OCI-LY7 (cell line): ENCODE measurements at regions not wholly inside any gene's neighbourhood (a gene's known extent, or its start where the extent isn't known, plus 50 kb on each side); places are given as distances from the start of the nearest gene placed in this dataset. TPM values are rescaled to one million over a fixed set of nuclear protein-coding genes. Genes with fewer than 3 reads are reported as not detected.

Source experiments
- BruUV-seq: library from RNA; stranded (reverse); fragments of 400-500 nt; replicated peaks from 2 replicates; lab custom pipeline; 2021; lab: Mats Ljungman, UMichigan
- CTCF ChIA-PET: fragments of 300-600 bp; sonication (Branson Sonifier 250); formaldehyde crosslinking; loops from one replicate; lab custom pipeline; 2022; ENCODE audit warnings: antibody characterized with exemption; ENCODE audit not compliant: unreplicated experiment; lab: Charles Lee
- POLR2A ChIA-PET: fragments of 300-600 bp; sonication (Branson Sonifier 250); formaldehyde crosslinking; loops from one replicate; lab custom pipeline; 2022; ENCODE audit warnings: antibody characterized with exemption; lab: Charles Lee
- DNase-seq: peaks from one replicate; pipeline ENCODE4 v3.0.0-alpha.2; 2015; ENCODE audit warnings: low spot score
- H2AFZ ChIP-seq: fragments of 200-600 bp; sonication (generic), shearing (Covaris generic); 2 replicates; pipeline ENCODE4 v1.6.1; 2014; ENCODE audit warnings: mild to moderate bottlenecking, antibody characterized with exemption, low read length, moderate library complexity
- H3K27ac ChIP-seq: fragments of 200-600 bp; sonication (generic); 2 replicates; pipeline ENCODE4 v1.5.1; 2014; ENCODE audit warnings: mixed run types, low read depth, mild to moderate bottlenecking, moderate library complexity, low read length, inconsistent platforms; ENCODE audit not compliant: poor library complexity, severe bottlenecking
- H3K36me3 ChIP-seq: fragments of 200-600 bp; sonication (generic); 2 replicates; pipeline ENCODE4 v1.6.1; 2014; ENCODE audit warnings: mild to moderate bottlenecking, antibody characterized with exemption, low read length, moderate library complexity, mixed read lengths; ENCODE audit not compliant: insufficient read depth
- H3K4me1 ChIP-seq: fragments of 200-600 bp; sonication (generic); 2 replicates; pipeline ENCODE4 v1.5.1; 2014; ENCODE audit warnings: mild to moderate bottlenecking, low read length; ENCODE audit not compliant: insufficient read depth, poor library complexity, severe bottlenecking
- H3K4me2 ChIP-seq: fragments of 200-600 bp; sonication (generic); 2 replicates; pipeline ENCODE4 v1.6.1; 2014; ENCODE audit warnings: mild to moderate bottlenecking, low read length
- H3K4me3 ChIP-seq: fragments of 200-600 bp; sonication (generic); 2 replicates; pipeline ENCODE4 v1.5.1; 2014; ENCODE audit warnings: mild to moderate bottlenecking, low read depth, low read length; ENCODE audit not compliant: poor library complexity, severe bottlenecking
- H3K79me2 ChIP-seq: fragments of 200-600 bp; sonication (generic); 2 replicates; pipeline ENCODE4 v1.6.1; 2016; ENCODE audit warnings: low read depth, mild to moderate bottlenecking, low read length, moderate library complexity, mixed read lengths; ENCODE audit not compliant: insufficient read depth
- H3K9me2 ChIP-seq: fragments of 200-600 bp; sonication (generic); 2 replicates; pipeline ENCODE4 v1.6.1; 2016; ENCODE audit warnings: mild to moderate bottlenecking, low read length, mixed read lengths; ENCODE audit not compliant: insufficient read depth
- H3K9me3 ChIP-seq: fragments of 200-600 bp; sonication (generic); 2 replicates; pipeline ENCODE4 v1.6.1; 2014; ENCODE audit warnings: mild to moderate bottlenecking, mixed run types, low read length, mixed read lengths
- H4K20me1 ChIP-seq: fragments of 200-600 bp; sonication (generic); 2 replicates; pipeline ENCODE4 v1.6.1; 2014; ENCODE audit warnings: mild to moderate bottlenecking, antibody characterized with exemption, low read length, moderate library complexity, mixed read lengths; ENCODE audit not compliant: insufficient read depth
- EZH2phosphoT487 ChIP-seq: fragments of 200-600 bp; sonication (generic); IDR thresholded peaks from 2 replicates; pipeline ENCODE4 v1.6.1; 2018; ENCODE audit warnings: low read depth, borderline replicate concordance, mild to moderate bottlenecking, mixed run types, antibody characterized with exemption, low read length, moderate library complexity, mixed read lengths
- intact Hi-C: fragments of 100-400 bp; cut with micrococcal nuclease; formaldehyde crosslinking; loops from one replicate; pipeline ENCODE4 v1.10.0; 2022; ENCODE audit not compliant: unreplicated experiment
- small RNA-seq: library from RNA; depleted of rRNA; stranded (forward); fragments of <200 nt; gene quantifications from one replicate; pipeline ENCODE3, GENCODE V24; 2014
- TF ChIP-seq, protein P1 (sequence below): fragments of 200-600 bp; sonication (generic); conservative IDR thresholded peaks from 2 replicates; pipeline ENCODE4 v1.5.1; 2014; ENCODE audit warnings: mild to moderate bottlenecking, antibody characterized with exemption, low read length, moderate library complexity, mixed read lengths

DNA sequence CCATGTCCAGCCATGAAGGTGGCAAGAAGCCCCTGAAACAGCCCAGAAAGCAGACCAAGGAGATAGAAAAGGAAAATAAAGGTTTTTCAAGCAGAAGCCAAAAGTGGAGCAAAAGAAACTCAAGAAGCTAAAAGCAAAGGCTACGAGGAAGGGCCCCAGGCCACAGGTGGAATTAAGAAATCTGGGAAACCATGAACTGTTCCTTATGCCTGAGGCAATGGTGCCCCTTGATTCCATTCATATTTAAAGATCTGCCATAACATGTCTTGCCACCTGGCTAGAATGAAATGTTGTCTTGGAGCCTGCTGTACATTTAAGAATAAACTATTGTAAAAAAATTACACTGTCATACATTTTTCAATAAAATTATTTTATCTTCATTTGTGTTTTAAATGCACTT is 59.5 kb upstream of the TARS1 start:
- intact Hi-C loops, result no loop called here
- Histone ChIP-seq H3K27ac (no peak overlapping the region), H3K4me3 (no peak overlapping the region), H2AFZ (no peak overlapping the region), H3K9me2 (no peaks in the 10 kb centered on the region), H3K36me3 (no peaks in the 10 kb centered on the region), H3K4me1 (peaks cover 14% of the 10 kb centered on the region), H3K4me2 (no peak overlapping the region), H4K20me1 (no peaks in the 10 kb centered on the region), H3K9me3 (peaks cover 12% of the 10 kb centered on the region), H3K79me2 (no peaks in the 10 kb centered on the region)
- ChIA-PET CTCF (no interaction called here), POLR2A (no interaction called here)
- BruUV-seq, result no TSS peak
- no peak for TF ChIP-seq EZH2phosphoT487
- TF ChIP-seq, protein P1, sequence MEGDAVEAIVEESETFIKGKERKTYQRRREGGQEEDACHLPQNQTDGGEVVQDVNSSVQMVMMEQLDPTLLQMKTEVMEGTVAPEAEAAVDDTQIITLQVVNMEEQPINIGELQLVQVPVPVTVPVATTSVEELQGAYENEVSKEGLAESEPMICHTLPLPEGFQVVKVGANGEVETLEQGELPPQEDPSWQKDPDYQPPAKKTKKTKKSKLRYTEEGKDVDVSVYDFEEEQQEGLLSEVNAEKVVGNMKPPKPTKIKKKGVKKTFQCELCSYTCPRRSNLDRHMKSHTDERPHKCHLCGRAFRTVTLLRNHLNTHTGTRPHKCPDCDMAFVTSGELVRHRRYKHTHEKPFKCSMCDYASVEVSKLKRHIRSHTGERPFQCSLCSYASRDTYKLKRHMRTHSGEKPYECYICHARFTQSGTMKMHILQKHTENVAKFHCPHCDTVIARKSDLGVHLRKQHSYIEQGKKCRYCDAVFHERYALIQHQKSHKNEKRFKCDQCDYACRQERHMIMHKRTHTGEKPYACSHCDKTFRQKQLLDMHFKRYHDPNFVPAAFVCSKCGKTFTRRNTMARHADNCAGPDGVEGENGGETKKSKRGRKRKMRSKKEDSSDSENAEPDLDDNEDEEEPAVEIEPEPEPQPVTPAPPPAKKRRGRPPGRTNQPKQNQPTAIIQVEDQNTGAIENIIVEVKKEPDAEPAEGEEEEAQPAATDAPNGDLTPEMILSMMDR, result no peak
- DNase-seq, result no peak

Small RNAs in the stretch of these regions (small RNA-seq; reads per million reads assigned to genes)
- gene AC010343.2 (not detected), gene AC025459.1 (not detected)
